Neural cell (in vitro differentiated cells): ENCODE measurements at regions not wholly inside any gene's neighbourhood (a gene's known extent, or its start where the extent isn't known, plus 50 kb on each side); places are given as distances from the start of the nearest gene placed in this dataset.

Experiments
- EZH2 ChIP-seq: fragments of 200-600, 300-800 bp; shearing (Covaris generic), sonication (generic); IDR thresholded peaks from 2 replicates; pipeline ENCODE4 v1.6.1; 2014; ENCODE audit warnings: antibody characterized with exemption, low read length, borderline replicate concordance, mild to moderate bottlenecking; ENCODE audit not compliant: insufficient read depth, poor library complexity, severe bottlenecking
- POLR2AphosphoS5 ChIP-seq: IDR thresholded peaks from 2 replicates; pipeline ENCODE4 v1.6.1; 2012
- TF ChIP-seq, protein P1 (sequence below): fragments of 450-650 bp; IDR thresholded peaks from 2 replicates; pipeline ENCODE4 v1.5.1; 2014; ENCODE audit warnings: antibody characterized with exemption, mild to moderate bottlenecking, moderate library complexity; ENCODE audit not compliant: poor library complexity, severe bottlenecking

DNA sequence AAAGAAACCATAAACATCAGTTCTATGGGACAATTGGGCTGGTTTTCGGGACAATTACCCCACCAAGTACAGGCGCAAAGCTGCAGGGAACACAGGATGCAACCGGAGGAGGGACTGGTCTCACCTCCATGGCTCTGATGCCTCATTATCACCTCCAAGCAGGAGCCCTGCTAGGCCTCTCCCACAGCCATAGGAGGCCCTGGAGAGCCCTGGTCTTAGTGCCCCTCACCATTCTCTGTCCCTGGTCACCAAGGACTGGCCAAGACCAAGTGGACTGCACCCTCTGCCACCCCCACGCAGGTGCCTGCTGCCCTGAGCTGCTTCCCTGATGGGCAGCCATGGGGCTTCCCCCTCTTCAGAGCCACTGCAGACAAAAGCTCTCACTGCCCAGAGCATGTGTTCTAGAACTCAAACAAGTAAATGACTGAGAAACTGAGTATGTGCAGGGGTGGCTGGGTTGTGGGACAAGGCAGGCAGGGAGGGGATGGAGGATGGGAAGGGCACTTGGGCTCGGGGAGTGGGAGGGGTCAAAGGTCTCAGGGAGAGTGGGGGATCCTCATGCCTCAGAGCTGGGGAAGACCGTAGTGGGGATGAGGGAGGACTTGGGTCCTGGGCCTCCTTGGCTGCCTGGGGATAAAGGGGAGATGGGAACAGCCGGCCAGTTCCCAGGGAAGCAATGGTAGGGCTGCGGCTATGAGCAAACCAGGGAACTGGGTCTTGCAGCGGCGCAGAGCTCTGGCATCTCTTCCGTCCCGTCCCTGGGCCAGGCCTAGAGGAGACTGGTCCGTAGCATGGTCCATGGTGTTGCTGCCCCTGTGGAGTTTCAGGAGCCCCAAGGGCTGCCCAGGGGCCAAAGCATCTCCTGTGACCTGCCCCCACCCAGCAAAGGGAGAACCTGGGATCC lies 435.1 kb downstream of the PREX1 start:
- no peak for TF ChIP-seq EZH2
- TF ChIP-seq, protein P1, sequence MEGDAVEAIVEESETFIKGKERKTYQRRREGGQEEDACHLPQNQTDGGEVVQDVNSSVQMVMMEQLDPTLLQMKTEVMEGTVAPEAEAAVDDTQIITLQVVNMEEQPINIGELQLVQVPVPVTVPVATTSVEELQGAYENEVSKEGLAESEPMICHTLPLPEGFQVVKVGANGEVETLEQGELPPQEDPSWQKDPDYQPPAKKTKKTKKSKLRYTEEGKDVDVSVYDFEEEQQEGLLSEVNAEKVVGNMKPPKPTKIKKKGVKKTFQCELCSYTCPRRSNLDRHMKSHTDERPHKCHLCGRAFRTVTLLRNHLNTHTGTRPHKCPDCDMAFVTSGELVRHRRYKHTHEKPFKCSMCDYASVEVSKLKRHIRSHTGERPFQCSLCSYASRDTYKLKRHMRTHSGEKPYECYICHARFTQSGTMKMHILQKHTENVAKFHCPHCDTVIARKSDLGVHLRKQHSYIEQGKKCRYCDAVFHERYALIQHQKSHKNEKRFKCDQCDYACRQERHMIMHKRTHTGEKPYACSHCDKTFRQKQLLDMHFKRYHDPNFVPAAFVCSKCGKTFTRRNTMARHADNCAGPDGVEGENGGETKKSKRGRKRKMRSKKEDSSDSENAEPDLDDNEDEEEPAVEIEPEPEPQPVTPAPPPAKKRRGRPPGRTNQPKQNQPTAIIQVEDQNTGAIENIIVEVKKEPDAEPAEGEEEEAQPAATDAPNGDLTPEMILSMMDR, result no peak
- no peak for TF ChIP-seq POLR2AphosphoS5
